Ectodermal cell (in vitro differentiated cells): ENCODE measurements at regions not wholly inside any gene's neighbourhood (a gene's known extent, or its start where the extent isn't known, plus 50 kb on each side); places are given as distances from the start of the nearest gene placed in this dataset.

ENCODE experiments used
- H3K27ac ChIP-seq: 2 replicates; pipeline ENCODE4 v1.7.0; 2013; ENCODE audit warnings: mild to moderate bottlenecking, low read depth, low read length; ENCODE audit not compliant: insufficient read depth, poor library complexity, severe bottlenecking
- H3K27me3 ChIP-seq: 2 replicates; pipeline ENCODE4 v1.7.0; 2013; ENCODE audit warnings: mild to moderate bottlenecking, low read length; ENCODE audit not compliant: insufficient read depth, control insufficient read depth, poor library complexity, severe bottlenecking
- H3K36me3 ChIP-seq: one replicate; pipeline ENCODE4 v1.7.0; 2013; ENCODE audit warnings: low read length; ENCODE audit not compliant: control insufficient read depth, insufficient read depth
- H3K4me1 ChIP-seq: one replicate; pipeline ENCODE4 v1.7.0; 2013; ENCODE audit warnings: low read length; ENCODE audit not compliant: control insufficient read depth, insufficient read depth
- H3K4me3 ChIP-seq: 2 replicates; pipeline ENCODE4 v1.7.0; 2013; ENCODE audit warnings: low read depth, low read length, control low read depth; ENCODE audit not compliant: insufficient read depth
- H3K9me3 ChIP-seq: 2 replicates; pipeline ENCODE4 v1.7.0; 2013; ENCODE audit warnings: mild to moderate bottlenecking, low read length, moderate library complexity; ENCODE audit not compliant: control insufficient read depth
- WGBS, 2 experiments: methylation state at CpG; one replicate each; pipeline ENCODE4 v1.1.7; 2013; ENCODE audit warnings: missing lambda C conversion rate in 2 of 2; 5-methylcytosine and 5-hydroxymethylcytosine counted together

DNA sequence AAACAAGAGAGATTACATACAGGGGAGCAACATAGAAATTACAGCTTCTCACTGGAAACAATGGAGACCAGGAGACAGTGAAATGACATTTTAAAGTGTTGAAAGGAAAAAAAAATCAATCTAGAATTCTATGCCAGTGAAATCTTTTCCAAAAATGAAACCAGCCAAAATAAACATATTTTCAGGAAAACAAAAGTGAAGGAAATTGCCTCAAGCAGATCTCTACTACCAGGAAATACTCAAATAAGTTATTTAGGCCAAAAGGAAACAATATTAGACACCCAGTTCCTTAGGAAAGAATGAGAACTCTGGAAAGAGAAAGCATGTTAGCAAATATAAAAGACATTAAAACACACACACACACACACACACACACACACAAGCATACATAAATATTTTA lies 339.9 kb upstream of the NCKAP5 start:
- Histone ChIP-seq H3K4me1 (no peaks in the 10 kb centered on the region), H3K27me3 (no peaks in the 10 kb centered on the region), H3K4me3 (no peak overlapping the region), H3K9me3 (no peaks in the 10 kb centered on the region), H3K36me3 (no peaks in the 10 kb centered on the region), H3K27ac (no peak overlapping the region)

DNA sequence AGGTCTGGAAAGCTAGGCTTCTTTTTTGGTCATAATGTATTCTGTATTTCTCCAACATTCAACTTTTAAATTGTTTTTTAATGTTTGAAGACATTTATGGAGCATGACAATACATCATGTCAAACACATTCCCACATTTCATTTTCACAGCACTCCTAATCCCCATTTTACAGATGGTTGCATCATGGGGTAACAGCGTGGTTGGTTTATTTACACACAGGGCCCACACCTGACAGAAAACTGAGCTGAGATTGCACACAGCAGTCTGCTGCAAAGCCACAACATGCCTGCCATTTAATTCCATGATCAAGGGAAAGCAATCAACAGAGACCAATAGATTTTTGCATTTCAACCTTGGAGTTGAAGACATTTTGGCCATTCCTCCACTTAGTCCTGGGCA lies 335.7 kb upstream of the MGAT5 start:
- no peaks in the 10 kb centered on the region for H3K36me3 ChIP-seq
- H3K9me3 ChIP-seq = no peaks in the 10 kb centered on the region
- H3K4me1 ChIP-seq = no peaks in the 10 kb centered on the region
- 92 to 100% methylated on average over 1 of the region's 1 CpG for WGBS, 2 experiments
- no peaks in the 10 kb centered on the region for H3K27me3 ChIP-seq
- no peak overlapping the region for H3K4me3 ChIP-seq
- H3K27ac ChIP-seq = no peak overlapping the region

DNA sequence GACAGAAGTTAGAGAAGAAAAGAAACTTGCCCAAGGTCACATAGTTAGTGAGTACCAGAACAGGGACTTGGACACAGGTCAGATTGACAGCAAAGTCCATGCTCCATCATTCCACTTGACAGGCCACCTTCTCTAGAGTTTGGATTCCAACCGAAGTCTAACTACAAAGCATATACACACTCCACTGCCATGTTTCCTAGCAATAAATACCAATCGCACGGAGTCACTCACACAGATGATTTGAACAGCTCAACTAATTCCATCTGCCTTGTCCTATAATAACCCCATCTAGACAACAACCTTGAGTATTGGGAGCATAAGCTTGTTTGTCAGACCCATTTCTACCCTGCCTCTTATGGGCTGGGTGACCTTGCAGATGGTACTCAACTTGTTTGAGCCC lies 334.6 kb upstream of the MGAT5 start:
- Histone ChIP-seq H3K4me1 (no peaks in the 10 kb centered on the region), H3K27ac (no peak overlapping the region), H3K9me3 (no peaks in the 10 kb centered on the region), H3K4me3 (no peak overlapping the region), H3K36me3 (no peaks in the 10 kb centered on the region), H3K27me3 (no peaks in the 10 kb centered on the region)
- 72 to 80% methylated on average over 3 of the region's 3 CpGs for WGBS, 2 experiments

DNA sequence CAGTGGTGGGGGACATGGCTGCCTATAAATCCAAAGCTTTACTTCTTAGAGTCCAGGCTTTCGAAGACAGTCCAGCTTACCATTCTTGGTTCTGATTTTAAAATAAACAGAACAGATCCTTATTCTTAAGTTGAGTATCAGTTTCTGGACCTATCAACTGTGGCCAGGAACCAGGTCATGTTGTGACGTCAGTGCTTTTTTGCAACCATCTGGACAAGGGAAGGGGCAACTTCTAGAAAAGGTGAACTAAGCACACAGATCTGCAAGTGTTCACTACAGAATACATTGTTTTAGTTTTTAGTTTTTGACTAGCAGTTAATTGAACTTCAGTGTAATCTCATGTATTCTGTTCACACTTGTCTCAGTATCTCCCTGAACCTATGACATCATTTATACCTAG lies 326.0 kb upstream of the MGAT5 start:
- Histone ChIP-seq H3K27me3 (no peaks in the 10 kb centered on the region), H3K4me3 (no peak overlapping the region), H3K4me1 (no peaks in the 10 kb centered on the region), H3K9me3 (no peaks in the 10 kb centered on the region), H3K27ac (no peak overlapping the region), H3K36me3 (no peaks in the 10 kb centered on the region)
- 81 to 100% methylated on average over 2 of the region's 2 CpGs for whole genome bisulfite sequencing, 2 experiments

DNA sequence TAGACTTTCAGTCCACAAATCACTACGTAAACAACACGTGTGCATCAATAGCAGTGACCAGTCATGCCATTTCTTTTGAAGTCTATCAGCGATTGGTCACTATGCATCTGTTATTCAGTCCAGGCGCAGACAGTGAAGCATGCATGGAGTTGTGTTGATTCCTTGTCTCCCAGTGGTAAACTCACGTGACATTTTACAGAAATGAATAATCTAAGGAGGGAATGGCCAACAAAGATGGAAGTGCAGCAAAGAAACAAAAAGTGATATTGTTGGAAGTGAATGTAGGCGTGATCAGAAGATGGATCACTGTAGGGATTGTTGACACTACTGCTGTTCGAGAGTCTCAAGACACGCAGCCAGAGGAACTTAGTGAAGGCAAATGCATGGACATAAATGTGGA lies 317.8 kb upstream of the MGAT5 start:
- WGBS, 2 experiments = 93 to 95% methylated on average over 8 of the region's 8 CpGs
- H3K36me3 ChIP-seq = no peaks in the 10 kb centered on the region
- no peak overlapping the region for H3K4me3 ChIP-seq
- H3K9me3 ChIP-seq = no peaks in the 10 kb centered on the region
- H3K27ac ChIP-seq = no peak overlapping the region
- H3K27me3 ChIP-seq = no peaks in the 10 kb centered on the region
- no peaks in the 10 kb centered on the region for H3K4me1 ChIP-seq

DNA sequence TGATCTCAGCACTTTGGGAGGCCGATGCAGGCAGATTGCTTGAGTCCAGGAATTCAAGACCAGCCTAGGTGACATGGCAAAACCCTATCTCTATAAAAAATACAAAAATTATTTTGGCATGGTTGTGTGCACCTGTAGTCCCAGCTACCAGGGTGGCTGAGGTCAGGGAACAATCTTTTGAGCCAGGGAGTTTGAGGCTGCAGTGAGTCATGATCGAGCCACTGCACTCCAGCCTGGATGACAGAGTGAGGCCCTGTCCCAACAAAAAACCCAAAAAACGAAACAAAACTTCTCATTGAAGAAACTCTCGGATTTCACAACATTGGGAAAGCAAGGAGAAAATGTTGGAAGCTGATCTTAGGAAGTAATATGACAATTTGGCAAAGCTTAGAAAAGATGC lies 317.3 kb upstream of the MGAT5 start:
- no peaks in the 10 kb centered on the region for H3K9me3 ChIP-seq
- WGBS, 2 experiments = 89 to 94% methylated on average over 4 of the region's 4 CpGs

DNA sequence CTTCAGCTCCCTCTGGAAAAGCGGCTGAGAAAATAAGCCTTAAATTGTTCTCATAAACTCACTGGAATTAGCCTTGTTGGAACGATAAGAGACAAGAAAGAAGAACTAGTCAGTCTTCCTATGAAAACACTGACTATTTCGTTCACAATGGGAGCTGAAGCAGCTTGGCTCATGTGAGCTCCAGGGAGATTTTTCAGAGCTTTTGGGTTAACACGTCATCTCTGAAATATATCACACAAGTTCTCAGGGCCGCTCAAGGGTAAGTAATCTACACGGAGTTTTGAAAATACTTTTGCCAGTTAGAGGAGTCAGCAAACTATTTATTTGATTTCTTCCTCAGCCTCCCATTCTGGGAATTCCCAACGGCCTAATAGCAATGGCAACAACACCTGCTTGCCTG lies 316.2 kb upstream of the MGAT5 start:
- Histone ChIP-seq H3K4me3 (no peak overlapping the region), H3K4me1 (peaks cover 9% of the 10 kb centered on the region), H3K27me3 (no peaks in the 10 kb centered on the region), H3K36me3 (no peaks in the 10 kb centered on the region), H3K27ac (no peak overlapping the region), H3K9me3 (no peaks in the 10 kb centered on the region)
- WGBS, 2 experiments = 91 to 93% methylated on average over 7 of the region's 7 CpGs

More for the DNA sequence above, 317.3 kb upstream of the MGAT5 start:
- Histone ChIP-seq H3K36me3 (no peaks in the 10 kb centered on the region), H3K4me3 (no peak overlapping the region), H3K27ac (no peak overlapping the region), H3K4me1 (no peaks in the 10 kb centered on the region), H3K27me3 (no peaks in the 10 kb centered on the region)

DNA sequence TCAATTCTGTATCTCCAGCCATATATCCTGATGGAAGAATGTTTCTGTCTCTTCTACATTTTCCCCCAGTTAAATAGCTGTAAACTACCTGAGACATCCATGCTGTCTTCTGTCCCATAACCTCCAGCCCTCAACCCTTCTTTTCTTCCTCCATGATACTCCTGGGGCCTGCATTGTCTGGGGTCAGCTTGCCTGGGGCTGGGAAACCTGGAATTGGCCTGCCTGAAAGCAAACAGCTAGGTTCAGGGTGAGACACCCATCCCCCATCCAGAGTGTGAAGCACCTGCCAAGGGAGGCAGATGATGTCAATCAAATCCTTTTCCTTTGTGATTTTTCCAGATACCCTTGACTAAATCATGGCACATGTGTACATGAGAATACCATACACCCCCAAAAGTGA lies 313.7 kb upstream of the MGAT5 start:
- no peaks in the 10 kb centered on the region for H3K9me3 ChIP-seq
- H3K27ac ChIP-seq = no peak overlapping the region
- no peaks in the 10 kb centered on the region for H3K27me3 ChIP-seq
- H3K4me3 ChIP-seq = no peak overlapping the region
- no peaks in the 10 kb centered on the region for H3K36me3 ChIP-seq
- peaks cover 9% of the 10 kb centered on the region for H3K4me1 ChIP-seq

DNA sequence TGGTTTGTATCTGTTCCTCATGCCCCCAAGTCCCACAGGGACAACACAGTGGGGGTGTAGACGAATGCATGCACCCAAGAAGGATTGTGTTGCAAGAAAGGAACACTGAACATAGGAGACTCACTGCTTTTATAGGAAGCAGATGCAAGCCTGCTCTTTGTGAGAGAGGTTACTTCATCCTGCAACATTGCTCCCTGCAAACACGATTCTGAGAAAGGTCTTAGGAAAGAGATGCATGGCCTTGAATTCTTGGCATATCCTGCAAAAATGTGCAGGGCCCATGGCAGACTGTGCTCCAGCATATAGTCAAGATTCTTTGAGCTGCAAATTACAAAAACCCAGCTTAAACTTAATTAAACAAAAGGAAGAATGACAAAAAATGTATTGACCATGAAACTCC lies 312.2 kb upstream of the MGAT5 start:
- Histone ChIP-seq H3K36me3 (no peaks in the 10 kb centered on the region), H3K4me1 (peaks cover 9% of the 10 kb centered on the region), H3K27ac (no peak overlapping the region), H3K4me3 (no peak overlapping the region), H3K27me3 (no peaks in the 10 kb centered on the region), H3K9me3 (no peaks in the 10 kb centered on the region)
- 59 to 60% methylated on average over 2 of the region's 2 CpGs for WGBS, 2 experiments

DNA sequence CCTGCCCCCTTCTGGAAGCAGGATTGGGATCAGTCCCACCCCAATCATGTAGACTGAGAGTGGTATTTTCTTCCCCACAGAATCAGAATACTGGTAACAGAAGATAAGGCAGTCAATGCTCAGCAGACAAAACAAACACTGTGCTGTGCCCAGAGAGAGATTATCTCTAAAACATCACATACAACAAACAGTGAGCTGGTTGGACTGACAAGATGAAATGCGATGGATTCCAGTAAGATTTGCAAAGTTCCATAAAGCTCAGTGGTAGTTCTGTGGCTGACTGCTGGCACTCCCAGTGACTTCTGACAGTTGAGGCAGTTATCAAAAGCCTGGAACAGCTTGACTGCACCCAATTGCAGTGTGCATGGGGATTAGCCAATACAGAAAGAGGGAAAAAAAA lies 311.5 kb upstream of the MGAT5 start:
- H3K9me3 ChIP-seq = no peaks in the 10 kb centered on the region
- H3K27me3 ChIP-seq = no peaks in the 10 kb centered on the region
- H3K4me3 ChIP-seq = no peak overlapping the region
- H3K27ac ChIP-seq = no peak overlapping the region
- no peaks in the 10 kb centered on the region for H3K36me3 ChIP-seq
- WGBS, 2 experiments = 84 to 89% methylated on average over 1 of the region's 1 CpG
- peaks cover 9% of the 10 kb centered on the region for H3K4me1 ChIP-seq

DNA sequence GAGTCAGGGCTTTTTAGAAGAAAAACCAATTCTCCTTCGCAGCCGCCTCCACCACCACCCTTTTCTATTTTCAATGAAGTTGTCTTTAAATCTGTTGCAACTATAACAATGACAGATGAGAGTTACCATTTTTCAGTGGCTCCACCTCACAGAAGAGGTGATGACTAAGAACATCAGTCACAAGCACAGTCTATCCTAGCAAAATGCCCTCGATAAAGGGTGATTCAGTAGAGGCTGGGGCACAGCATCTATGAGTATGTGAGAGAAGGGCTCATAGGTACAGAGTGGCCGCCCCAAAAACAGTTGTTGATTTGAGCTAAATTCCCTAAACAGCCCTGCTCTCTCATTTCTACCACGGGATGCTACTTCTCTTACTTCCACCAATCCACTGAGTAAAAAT lies 310.8 kb upstream of the MGAT5 start:
- Histone ChIP-seq H3K36me3 (no peaks in the 10 kb centered on the region), H3K4me3 (no peak overlapping the region), H3K9me3 (no peaks in the 10 kb centered on the region), H3K4me1 (peaks cover 9% of the 10 kb centered on the region), H3K27me3 (no peaks in the 10 kb centered on the region), H3K27ac (no peak overlapping the region)
- 77 to 97% methylated on average over 3 to 5 of the region's 5 CpGs for WGBS, 2 experiments
